HL-60 (cell line): ENCODE measurements at regions not wholly inside any gene's neighbourhood (a gene's known extent, or its start where the extent isn't known, plus 50 kb on each side); places are given as distances from the start of the nearest gene placed in this dataset.

ENCODE experiments used
- DNase-seq, 2 experiments: peaks; one replicate each; pipeline ENCODE4 v3.0.0-alpha.2; 2010 to 2020; ENCODE audit warnings: low read depth in 1 of 2, low spot score in 1 of 2
- H3K27ac ChIP-seq: fragments of 250-450 bp; sonication (Bioruptor Pico); replicated peaks from 2 replicates; pipeline ENCODE4 v1.5.1; 2020; ENCODE audit warnings: mild to moderate bottlenecking, moderate library complexity
- H3K27me3 ChIP-seq: fragments of 250-450 bp; sonication (Bioruptor Pico); 2 replicates; pipeline ENCODE4 v1.5.1; 2021; ENCODE audit warnings: mild to moderate bottlenecking, moderate library complexity; ENCODE audit not compliant: insufficient read depth, poor library complexity, severe bottlenecking
- H3K4me3 ChIP-seq: replicated peaks from 2 replicates; pipeline ENCODE4 v1.5.1; 2011; ENCODE audit warnings: mild to moderate bottlenecking, control low read depth, low read length; ENCODE audit not compliant: insufficient read depth
- CTCF ChIP-seq: IDR thresholded peaks from one replicate; pipeline ENCODE4 v1.5.1; 2011; ENCODE audit warnings: low read length, control low read depth, inconsistent platforms; ENCODE audit not compliant: insufficient read depth
- GABPA ChIP-seq: IDR thresholded peaks from 2 replicates; pipeline ENCODE4 v1.6.1; 2012; ENCODE audit warnings: low read depth
- POLR2AphosphoS5 ChIP-seq: IDR thresholded peaks from 2 replicates; pipeline ENCODE4 v1.6.1; 2012; ENCODE audit warnings: low read depth
- SPI1 ChIP-seq: IDR thresholded peaks from 2 replicates; pipeline ENCODE4 v1.6.1; 2012; ENCODE audit warnings: low read depth, mild to moderate bottlenecking, borderline replicate concordance
- TF ChIP-seq, protein P1 (sequence below): IDR thresholded peaks from 2 replicates; pipeline ENCODE4 v1.6.1; 2012; ENCODE audit warnings: low read depth; ENCODE audit not compliant: insufficient replicate concordance

DNA sequence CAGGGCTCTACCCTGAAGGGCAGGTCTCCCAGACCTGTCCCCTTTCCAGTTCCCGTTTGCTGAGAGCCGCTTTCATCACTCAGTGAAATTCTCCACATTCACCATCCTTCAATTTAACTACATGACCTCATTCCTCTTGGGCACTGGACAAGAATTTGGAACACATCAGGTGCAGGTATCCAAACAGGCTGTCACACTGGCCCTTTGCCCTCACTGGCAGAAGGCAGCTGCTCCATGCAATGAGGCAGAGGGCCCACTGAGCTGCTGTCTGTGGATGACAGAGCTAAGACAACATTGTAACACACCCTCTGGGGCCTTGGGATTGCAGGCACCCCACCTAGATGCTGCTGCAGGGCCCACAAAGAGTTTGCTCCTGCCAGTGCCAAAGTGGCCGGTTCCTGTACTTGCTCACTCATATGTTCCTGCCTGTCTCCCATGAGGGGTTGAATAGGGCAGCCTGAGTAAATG lies 55.1 kb downstream of the ACTL7B start:
- no peak for DNase-seq
- no peak overlapping the region for H3K4me3 ChIP-seq
- TF ChIP-seq GABPA (no peak), SPI1 (no peak), POLR2AphosphoS5 (no peak), CTCF (no peak)
- TF ChIP-seq, protein P1, sequence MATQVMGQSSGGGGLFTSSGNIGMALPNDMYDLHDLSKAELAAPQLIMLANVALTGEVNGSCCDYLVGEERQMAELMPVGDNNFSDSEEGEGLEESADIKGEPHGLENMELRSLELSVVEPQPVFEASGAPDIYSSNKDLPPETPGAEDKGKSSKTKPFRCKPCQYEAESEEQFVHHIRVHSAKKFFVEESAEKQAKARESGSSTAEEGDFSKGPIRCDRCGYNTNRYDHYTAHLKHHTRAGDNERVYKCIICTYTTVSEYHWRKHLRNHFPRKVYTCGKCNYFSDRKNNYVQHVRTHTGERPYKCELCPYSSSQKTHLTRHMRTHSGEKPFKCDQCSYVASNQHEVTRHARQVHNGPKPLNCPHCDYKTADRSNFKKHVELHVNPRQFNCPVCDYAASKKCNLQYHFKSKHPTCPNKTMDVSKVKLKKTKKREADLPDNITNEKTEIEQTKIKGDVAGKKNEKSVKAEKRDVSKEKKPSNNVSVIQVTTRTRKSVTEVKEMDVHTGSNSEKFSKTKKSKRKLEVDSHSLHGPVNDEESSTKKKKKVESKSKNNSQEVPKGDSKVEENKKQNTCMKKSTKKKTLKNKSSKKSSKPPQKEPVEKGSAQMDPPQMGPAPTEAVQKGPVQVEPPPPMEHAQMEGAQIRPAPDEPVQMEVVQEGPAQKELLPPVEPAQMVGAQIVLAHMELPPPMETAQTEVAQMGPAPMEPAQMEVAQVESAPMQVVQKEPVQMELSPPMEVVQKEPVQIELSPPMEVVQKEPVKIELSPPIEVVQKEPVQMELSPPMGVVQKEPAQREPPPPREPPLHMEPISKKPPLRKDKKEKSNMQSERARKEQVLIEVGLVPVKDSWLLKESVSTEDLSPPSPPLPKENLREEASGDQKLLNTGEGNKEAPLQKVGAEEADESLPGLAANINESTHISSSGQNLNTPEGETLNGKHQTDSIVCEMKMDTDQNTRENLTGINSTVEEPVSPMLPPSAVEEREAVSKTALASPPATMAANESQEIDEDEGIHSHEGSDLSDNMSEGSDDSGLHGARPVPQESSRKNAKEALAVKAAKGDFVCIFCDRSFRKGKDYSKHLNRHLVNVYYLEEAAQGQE = no peak
- no peak overlapping the region for H3K27ac ChIP-seq
- H3K27me3 ChIP-seq = no peaks in the 10 kb centered on the region

DNA sequence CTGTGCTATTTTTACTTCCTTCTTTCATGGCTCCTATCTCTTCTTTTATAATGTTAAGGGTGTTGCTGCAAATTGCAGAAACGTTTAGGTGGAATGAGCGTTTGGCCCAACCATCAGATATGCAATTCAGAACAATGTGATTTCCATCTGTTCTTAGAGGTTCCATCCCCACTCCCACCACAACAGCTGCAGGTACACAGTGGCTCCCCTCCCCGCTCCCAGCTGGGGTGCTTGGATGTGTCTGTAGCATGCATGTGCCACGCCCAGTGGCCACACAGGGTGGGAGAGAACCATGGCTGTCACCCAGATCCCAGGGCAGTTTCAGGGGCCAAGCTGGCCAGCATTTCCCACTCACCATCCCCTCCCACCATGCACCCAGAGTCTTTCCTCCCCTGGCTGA lies 62.2 kb downstream of the ACTL7B start:
- TF ChIP-seq CTCF (no peak), GABPA (no peak), SPI1 (no peak), POLR2AphosphoS5 (no peak)
- TF ChIP-seq, protein P1 = no peak
- no peak for DNase-seq
- Histone ChIP-seq H3K27me3 (no peaks in the 10 kb centered on the region), H3K27ac (no peak overlapping the region), H3K4me3 (no peak overlapping the region)

DNA sequence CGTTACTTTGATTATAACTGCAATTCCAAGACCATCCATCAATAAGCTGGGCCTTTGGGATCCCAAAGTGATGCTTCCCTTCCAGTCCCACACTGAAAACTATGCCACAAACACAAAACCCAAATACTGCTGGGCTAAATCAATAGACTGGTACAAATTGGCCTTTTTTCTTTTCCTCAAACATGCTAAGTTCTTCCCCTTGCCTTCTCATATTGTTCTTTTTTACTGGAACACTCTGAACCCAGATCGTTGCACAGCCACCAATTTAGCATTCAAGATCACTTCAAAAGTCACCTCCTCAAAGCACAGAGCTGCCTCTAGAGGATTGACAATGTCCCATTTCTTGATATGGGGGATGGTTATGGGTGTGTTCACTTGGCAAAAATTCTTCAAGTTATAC lies 66.0 kb downstream of the ACTL7B start:
- H3K27ac ChIP-seq = no peak overlapping the region

More for the DNA sequence above, 66.0 kb downstream of the ACTL7B start:
- Histone ChIP-seq H3K4me3 (no peak overlapping the region), H3K27me3 (no peaks in the 10 kb centered on the region)
- TF ChIP-seq GABPA (no peak), SPI1 (no peak), CTCF (no peak), POLR2AphosphoS5 (no peak)
- TF ChIP-seq, protein P1 = no peak
- DNase-seq = no peak
